GM12865 (cell line): ENCODE measurements at regions not wholly inside any gene's neighbourhood (a gene's known extent, or its start where the extent isn't known, plus 50 kb on each side); places are given as distances from the start of the nearest gene placed in this dataset.

Experiments
- DNase-seq: peaks from one replicate; pipeline ENCODE4 v3.0.0; 2010; ENCODE audit warnings: low read depth
- H3K4me3 ChIP-seq: 2 replicates; pipeline ENCODE4 v1.5.1; 2011; ENCODE audit warnings: mild to moderate bottlenecking, low read depth, low read length, control low read depth
- TF ChIP-seq, protein P1 (sequence below): IDR thresholded peaks from 2 replicates; pipeline ENCODE4 v1.5.1; 2011; ENCODE audit warnings: low read length, control low read depth, low read depth, inconsistent platforms; ENCODE audit not compliant: insufficient read depth; ENCODE audit errors: missing control alignments

DNA sequence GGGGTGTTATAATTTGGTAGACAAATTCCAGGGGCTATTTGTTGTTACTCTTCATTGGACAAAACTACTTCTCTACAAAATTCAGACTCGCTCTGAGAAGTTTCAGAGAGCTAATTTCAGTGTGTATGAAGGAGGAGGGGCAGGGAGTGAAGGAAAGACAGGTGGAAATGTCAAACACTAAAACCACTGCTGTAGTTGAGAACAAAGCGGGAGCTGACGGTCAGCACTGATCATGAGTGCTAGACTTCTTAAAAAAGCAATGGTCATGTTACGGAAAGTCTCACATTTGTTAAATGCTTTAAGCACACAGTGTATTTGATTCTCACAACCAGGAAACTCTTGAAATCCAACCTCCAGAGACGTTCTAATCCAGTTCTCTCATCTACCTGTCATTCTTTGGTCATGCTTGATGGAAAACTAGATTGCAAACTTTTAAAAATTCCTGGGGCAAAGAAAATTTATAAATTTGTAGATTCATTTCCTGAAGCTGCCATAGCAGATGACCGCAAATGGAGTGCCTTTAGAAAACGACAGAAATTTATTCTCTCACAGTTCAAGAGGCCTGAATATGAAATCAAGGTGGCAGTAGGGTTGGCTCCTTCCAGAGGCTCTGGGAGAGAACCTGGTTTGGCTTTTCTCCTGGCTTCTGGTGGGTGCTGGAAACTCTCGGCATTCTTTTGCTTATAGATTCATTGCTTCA, 100.7 kb upstream of the CARMIL1 start:
- no peak for DNase-seq
- TF ChIP-seq, protein P1, sequence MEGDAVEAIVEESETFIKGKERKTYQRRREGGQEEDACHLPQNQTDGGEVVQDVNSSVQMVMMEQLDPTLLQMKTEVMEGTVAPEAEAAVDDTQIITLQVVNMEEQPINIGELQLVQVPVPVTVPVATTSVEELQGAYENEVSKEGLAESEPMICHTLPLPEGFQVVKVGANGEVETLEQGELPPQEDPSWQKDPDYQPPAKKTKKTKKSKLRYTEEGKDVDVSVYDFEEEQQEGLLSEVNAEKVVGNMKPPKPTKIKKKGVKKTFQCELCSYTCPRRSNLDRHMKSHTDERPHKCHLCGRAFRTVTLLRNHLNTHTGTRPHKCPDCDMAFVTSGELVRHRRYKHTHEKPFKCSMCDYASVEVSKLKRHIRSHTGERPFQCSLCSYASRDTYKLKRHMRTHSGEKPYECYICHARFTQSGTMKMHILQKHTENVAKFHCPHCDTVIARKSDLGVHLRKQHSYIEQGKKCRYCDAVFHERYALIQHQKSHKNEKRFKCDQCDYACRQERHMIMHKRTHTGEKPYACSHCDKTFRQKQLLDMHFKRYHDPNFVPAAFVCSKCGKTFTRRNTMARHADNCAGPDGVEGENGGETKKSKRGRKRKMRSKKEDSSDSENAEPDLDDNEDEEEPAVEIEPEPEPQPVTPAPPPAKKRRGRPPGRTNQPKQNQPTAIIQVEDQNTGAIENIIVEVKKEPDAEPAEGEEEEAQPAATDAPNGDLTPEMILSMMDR, result no peak
- H3K4me3 ChIP-seq, result no peak overlapping the region

DNA sequence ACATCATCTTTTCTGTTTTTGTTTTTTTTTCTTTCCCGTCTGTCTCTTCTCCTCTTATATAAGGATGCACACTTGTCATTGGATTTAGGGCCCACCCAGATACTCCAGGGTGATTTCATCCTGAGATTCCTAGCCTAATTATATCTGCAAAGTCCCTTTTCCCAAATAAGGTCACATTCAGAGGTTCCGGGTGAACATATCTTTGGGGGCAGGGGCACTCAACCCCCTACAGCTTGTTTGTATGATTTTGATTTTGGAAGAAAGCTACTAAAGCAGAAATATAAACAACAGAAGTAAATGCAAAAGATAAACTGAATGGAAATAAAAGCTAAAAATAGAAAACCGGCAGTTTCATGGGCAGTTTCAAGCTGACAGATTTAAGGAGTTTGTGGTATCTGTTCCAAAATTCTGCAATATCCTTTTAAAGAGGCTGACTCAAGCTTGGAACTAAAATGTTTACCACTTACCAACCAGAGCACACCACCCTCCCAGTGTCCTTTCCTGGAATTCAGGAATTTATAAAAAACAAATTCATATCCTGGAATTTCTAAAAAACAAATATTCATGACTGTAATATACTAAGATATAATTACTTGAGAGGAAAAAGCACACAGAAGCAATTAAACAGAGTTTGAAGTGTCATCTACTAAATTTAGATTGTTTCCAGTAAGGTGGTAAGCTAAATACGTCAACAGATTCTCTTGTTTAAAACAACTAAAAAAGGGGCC, 100.0 kb upstream of the CARMIL1 start:
- no peak for DNase-seq
- TF ChIP-seq, protein P1, result no peak
- H3K4me3 ChIP-seq, result no peak overlapping the region

DNA sequence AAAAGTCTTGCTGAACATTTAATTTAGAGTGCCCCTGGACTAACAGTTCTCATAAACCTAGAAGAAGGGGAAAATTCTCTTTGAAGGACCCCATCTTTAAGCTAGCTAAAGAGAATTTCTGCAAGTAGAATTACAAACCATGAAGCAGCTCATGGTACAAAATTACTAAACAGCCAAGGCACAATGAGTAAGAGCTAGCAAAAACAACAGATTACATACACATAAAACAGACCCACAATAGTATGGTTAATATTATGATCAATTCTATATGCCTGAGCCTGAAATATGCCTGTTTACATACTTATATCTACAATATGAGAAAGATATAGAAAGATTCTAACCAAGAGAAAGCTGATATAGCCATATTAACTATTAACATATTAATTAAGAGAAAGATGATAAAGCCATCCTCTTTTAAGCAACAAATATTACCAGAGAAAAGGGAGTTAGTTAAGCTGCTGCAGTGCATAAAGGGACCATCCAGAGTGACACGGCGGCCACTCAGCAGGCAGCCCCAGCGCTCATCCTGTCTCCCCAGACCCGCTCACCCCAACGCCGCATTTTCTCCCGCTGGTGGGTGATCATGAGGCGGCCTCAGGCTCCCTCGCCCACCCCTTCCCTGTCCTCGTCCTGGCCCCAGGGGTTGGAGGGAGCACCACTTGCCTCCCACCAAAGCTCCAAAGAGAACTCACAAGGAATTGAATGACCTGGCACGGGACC, 98.4 kb upstream of the CARMIL1 start:
- no peak for DNase-seq
- H3K4me3 ChIP-seq, result no peak overlapping the region
- TF ChIP-seq, protein P1, result no peak

DNA sequence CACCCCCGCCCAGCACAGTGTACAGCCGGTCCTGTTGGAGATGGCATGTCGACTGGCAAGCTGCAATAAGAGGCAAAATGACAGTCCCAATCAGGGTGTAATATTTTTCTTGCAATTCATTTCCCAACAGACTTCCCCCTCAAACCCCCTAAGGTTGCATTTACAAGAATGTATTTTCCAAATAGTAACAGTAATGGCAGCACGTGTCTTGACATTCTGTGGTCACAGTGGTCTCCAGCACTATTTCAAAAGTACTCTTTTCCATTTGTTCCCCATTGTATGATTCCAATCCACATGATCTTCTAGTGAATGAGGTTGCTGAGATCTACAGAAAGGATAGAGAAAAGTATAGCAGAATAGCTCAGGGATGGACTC, 97.8 kb upstream of the CARMIL1 start:
- TF ChIP-seq, protein P1, result no peak
- H3K4me3 ChIP-seq, result no peak overlapping the region
- no peak for DNase-seq

DNA sequence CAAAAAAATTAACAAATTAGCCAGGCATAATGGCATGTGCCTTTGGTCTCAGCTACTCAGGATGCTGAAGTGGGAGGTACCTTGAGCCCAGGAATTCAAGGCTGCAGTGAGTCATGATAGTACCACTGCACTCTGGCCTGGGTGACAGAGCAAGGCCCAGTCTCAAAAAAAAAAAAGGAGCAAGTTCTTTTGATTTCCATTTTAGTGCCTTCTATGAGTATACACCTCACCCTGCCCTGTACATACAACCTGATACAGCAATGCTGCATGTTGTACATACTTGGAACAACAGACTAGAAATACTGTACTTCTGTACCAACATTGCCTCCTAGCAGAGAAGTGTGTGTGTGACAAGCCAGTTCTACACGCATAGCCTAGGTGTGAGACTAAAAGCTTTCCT, 97.3 kb upstream of the CARMIL1 start:
- TF ChIP-seq, protein P1, result no peak
- H3K4me3 ChIP-seq, result no peak overlapping the region
- DNase-seq, result no peak

DNA sequence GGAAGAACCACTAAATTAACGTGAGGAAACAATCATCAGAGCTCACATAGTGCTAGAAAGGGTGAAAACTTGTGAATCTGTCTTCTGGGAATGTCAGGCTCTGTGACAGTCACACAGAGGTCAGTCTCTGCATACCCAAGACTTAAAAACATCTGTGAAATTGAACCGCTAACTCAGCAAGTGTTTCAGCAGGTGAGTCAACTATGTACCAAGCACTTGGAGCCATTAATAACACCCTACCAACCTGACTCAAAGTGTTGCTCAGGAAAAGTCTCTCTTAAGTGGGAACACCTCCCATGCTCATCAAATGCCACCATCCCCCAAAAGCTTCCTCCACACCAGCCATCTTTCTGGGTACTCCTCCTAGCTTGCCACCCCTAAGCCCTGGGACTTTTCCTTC, 92.3 kb upstream of the CARMIL1 start:
- TF ChIP-seq, protein P1, result no peak
- peak; percentile 54 for DNase-seq
- no peak overlapping the region for H3K4me3 ChIP-seq
